Colonic mucosa (tissue), 4 donors: ENCODE measurements at regions not wholly inside any gene's neighbourhood (a gene's known extent, or its start where the extent isn't known, plus 50 kb on each side); places are given as distances from the start of the nearest gene placed in this dataset.

Experiments used
- DNase-seq: peaks from one replicate; pipeline ENCODE4 v3.0.0-alpha.2; 2020
- H3K27ac ChIP-seq: fragments of 200-600 bp; one replicate; pipeline ENCODE4 v1.8.0; 2021
- H3K27me3 ChIP-seq: fragments of 200-600 bp; one replicate; pipeline ENCODE4 v1.8.0; 2021
- H3K36me3 ChIP-seq: fragments of 200-600 bp; one replicate; pipeline ENCODE4 v1.8.0; 2021
- H3K4me1 ChIP-seq: fragments of 200-600 bp; one replicate; pipeline ENCODE4 v1.8.0; 2021; ENCODE audit warnings: mild to moderate bottlenecking
- H3K4me3 ChIP-seq: fragments of 200-600 bp; one replicate; pipeline ENCODE4 v1.8.0; 2021
- H3K9ac ChIP-seq, 2 donors: one replicate each; pipeline ENCODE4 v1.7.0; 2013; ENCODE audit warnings: control low read depth in 2 of 2, low read depth in 2 of 2, low read length in 2 of 2
- H3K9me3 ChIP-seq: fragments of 200-600 bp; one replicate; pipeline ENCODE4 v1.8.0; 2021
- intact Hi-C: fragments of 100-400 bp; cut with DNase I; formaldehyde crosslinking; loops from one replicate; pipeline ENCODE4 v1.14.1; 2022
- TF ChIP-seq, protein P1 (sequence below): fragments of 200-600 bp; IDR thresholded peaks from one replicate; pipeline ENCODE4 v1.8.0; 2022; ENCODE audit warnings: antibody characterized with exemption, mild to moderate bottlenecking
- donor health status: healthy.
- donor health status: DM: no; HTN: no; CAD: no.
- donor health status: DM: no; HTN: no; CAD: no.

DNA sequence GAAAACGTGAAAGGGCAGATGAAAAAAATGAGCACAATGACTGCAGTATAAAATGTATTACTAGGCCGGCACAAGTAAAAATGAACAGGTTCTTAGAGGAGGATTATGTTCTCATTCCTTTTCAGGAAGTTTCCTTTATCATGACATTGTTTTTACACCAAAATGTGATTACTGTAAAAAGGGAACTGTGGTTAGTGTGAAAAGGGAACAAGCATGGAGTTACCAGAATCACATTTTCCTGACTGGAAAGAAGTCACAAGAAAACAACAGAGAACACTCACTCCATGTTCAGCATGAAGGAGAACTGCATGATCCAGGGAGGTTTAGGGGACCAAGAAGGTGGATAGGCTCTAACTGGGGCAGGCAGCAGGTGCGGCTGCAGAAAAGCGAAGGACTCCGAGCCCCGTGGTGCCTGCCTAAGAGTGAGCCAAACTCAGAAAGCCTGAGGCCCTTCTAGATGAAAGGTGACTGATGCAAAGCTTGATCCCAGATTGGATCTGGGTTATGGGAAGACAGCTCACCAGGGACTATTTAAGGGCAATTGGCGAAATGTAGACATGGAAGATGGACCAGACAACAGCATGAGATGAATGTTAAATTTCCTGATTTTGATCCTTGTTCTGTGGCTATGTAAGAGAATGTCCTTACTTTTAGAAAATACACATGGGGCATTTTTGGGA lies 77.3 kb downstream of the CCR1 start:
- intact Hi-C loops, result no loop called here
- H3K36me3 ChIP-seq, result no peaks in the 10 kb centered on the region
- peak overlapping the region; percentile 50 for H3K27ac ChIP-seq
- no peaks in the 10 kb centered on the region for H3K9me3 ChIP-seq
- no peaks in the 10 kb centered on the region for H3K27me3 ChIP-seq
- no peak overlapping the region for H3K9ac ChIP-seq
- DNase-seq, result no peak
- no peak overlapping the region for H3K4me3 ChIP-seq
- H3K4me1 ChIP-seq, result no peaks in the 10 kb centered on the region
- TF ChIP-seq, protein P1, sequence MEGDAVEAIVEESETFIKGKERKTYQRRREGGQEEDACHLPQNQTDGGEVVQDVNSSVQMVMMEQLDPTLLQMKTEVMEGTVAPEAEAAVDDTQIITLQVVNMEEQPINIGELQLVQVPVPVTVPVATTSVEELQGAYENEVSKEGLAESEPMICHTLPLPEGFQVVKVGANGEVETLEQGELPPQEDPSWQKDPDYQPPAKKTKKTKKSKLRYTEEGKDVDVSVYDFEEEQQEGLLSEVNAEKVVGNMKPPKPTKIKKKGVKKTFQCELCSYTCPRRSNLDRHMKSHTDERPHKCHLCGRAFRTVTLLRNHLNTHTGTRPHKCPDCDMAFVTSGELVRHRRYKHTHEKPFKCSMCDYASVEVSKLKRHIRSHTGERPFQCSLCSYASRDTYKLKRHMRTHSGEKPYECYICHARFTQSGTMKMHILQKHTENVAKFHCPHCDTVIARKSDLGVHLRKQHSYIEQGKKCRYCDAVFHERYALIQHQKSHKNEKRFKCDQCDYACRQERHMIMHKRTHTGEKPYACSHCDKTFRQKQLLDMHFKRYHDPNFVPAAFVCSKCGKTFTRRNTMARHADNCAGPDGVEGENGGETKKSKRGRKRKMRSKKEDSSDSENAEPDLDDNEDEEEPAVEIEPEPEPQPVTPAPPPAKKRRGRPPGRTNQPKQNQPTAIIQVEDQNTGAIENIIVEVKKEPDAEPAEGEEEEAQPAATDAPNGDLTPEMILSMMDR, result no peak

DNA sequence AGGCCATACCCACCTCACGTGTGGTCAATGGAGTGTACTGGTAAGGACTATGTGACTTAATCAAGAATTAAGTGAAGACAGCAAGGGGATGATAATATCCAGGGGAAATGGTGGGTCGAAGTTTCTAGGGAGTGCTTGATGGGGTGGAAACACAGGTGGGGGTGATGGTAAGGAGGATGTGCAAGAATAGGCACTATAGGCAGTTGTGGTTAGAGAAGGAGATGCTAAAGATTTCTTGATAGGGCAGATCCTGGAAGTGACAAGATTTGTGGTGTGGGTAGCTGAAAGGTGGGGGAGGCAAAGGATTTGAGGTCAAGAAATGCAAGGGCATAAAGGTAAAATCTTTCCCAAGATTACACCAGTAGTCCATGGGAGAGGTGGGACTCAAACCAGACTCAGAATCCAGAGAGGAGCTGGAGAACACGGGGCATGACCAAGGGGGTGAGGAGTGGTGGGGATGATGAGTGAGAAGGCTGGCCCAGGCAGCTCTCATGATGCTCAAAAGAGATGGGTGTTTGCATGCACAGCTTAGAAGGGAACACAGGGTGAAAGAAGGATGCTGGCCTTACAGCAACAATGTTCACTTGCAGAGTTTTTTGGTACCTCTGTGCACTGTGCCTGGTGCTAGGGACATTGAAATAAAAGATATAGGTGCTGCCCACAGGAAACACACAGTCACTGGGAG lies 78.4 kb downstream of the CCR1 start:
- Histone ChIP-seq H3K36me3 (no peaks in the 10 kb centered on the region), H3K9me3 (no peaks in the 10 kb centered on the region), H3K4me3 (no peak overlapping the region), H3K27me3 (no peaks in the 10 kb centered on the region), H3K4me1 (no peaks in the 10 kb centered on the region), H3K9ac (no peak overlapping the region), H3K27ac (no peak overlapping the region)
- intact Hi-C loops, result no loop called here
- no peak for DNase-seq
- TF ChIP-seq, protein P1, result no peak

GRCh38 chr3:46127503-46127902 lies 80.6 kb downstream of the CCR1 start:
- Histone ChIP-seq H3K9ac (no peak overlapping the region), H3K4me1 (no peaks in the 10 kb centered on the region), H3K9me3 (no peaks in the 10 kb centered on the region), H3K4me3 (no peak overlapping the region), H3K36me3 (no peaks in the 10 kb centered on the region), H3K27me3 (no peaks in the 10 kb centered on the region), H3K27ac (no peak overlapping the region)
- intact Hi-C loops, result no loop called here
- no peak for DNase-seq
- TF ChIP-seq, protein P1, result no peak

DNA sequence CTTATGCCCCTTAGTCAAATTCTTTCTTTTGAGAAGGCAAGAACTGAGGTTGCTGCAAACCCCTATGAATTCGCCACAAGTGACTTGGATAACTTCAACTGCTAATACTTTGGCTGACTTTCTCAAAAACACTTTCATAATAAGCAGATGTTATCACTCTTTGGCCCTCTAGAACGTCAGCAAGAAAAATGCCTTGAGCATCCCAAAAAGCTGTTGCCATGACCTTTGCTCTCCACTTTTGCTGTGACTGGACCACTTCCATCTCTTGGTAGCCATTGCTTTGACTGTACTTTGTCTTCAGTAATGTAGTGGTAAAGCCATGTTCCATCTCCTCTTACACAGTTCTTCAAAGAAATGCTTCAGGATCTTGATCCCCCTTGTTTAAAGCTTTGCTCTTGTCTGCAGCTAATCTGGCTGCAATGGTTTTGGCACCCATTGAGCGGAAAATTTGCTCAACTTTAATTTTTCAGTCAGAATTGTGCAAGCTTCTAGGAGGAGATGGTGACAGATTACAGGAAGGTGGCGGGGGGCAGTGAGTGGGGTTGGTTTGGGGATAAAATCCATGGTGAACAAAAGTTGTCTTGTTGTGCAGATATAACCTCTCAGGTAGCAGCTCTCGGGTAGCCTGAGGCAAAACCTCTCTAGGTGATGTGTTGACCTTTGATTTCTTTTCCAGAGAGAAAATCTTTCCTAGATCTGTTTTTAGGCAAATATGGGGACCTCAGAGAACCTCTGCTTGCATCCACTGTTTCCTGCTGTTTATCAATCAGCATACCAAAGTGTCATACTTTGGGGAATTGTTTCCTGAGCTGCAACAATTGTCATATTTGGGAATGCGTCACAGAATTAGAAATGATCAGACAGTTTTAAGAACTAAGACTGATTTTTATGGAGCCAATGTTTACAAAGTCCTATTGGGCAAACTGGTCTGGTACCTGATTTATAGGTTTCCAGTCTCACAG lies 83.6 kb downstream of the CCR1 start:
- TF ChIP-seq, protein P1, result no peak
- Histone ChIP-seq H3K27me3 (no peaks in the 10 kb centered on the region), H3K36me3 (no peaks in the 10 kb centered on the region), H3K4me1 (no peaks in the 10 kb centered on the region), H3K4me3 (no peak overlapping the region), H3K9me3 (no peaks in the 10 kb centered on the region), H3K27ac (no peak overlapping the region), H3K9ac (no peak overlapping the region)
- no peak for DNase-seq
- intact Hi-C loops, result no loop called here

DNA sequence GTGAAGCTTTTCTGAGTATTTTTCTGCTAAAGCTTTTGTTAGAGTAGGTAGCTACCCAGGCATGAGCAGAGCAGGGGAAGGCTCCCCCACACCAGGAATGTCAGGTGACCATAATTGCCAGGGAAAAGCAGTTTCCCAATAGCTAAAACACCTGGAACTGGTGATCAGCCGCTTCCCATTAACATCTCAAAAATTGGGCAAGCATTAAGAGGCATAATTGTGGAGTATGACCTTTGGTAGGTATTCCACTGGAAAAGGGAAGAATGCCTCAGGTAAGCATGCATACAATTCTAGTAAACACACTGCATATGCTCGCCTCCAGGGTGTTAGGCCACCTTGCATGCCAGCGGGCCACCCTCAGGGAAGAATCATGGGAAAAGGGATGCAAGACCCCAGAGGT lies 84.5 kb downstream of the CCR1 start:
- Histone ChIP-seq H3K36me3 (no peaks in the 10 kb centered on the region), H3K9me3 (no peaks in the 10 kb centered on the region), H3K4me1 (no peaks in the 10 kb centered on the region), H3K9ac (no peak overlapping the region), H3K27ac (no peak overlapping the region), H3K4me3 (no peak overlapping the region), H3K27me3 (no peaks in the 10 kb centered on the region)
- TF ChIP-seq, protein P1, result no peak
- DNase-seq, result no peak
- intact Hi-C loops, result no loop called here
